Endothelial cell of umbilical vein (primary cell): ENCODE measurements at regions not wholly inside any gene's neighbourhood (a gene's known extent, or its start where the extent isn't known, plus 50 kb on each side); places are given as distances from the start of the nearest gene placed in this dataset.

ENCODE experiments used
- BruUV-seq: library from RNA; stranded (reverse); fragments of 400-500 nt; replicated peaks from 2 replicates; lab custom pipeline; 2021; lab: Mats Ljungman, UMichigan
- CTCF ChIA-PET: fragments of 300-600, 350-600 bp; sonication (Branson Sonifier 250); formaldehyde crosslinking; loops from one replicate; lab custom pipeline; 2021; ENCODE audit warnings: antibody characterized with exemption, inconsistent platforms; lab: Charles Lee
- POLR2A ChIA-PET: fragments of 300-600, 350-600 bp; sonication (Branson Sonifier 250); formaldehyde crosslinking; loops from one replicate; lab custom pipeline; 2021; ENCODE audit warnings: antibody characterized with exemption, inconsistent platforms; lab: Charles Lee
- DNase-seq: peaks from one replicate; pipeline ENCODE4 v3.0.0-alpha.2; 2011; ENCODE audit warnings: low read depth, low spot score
- FAIRE-seq: peaks from 2 replicates; lab custom pipeline; 2011; peaks lifted over from hg19 to GRCh38; lab: Jason Lieb, UNC
- H2AFZ ChIP-seq: 2 replicates; pipeline ENCODE4 v1.6.0; 2012; ENCODE audit warnings: low read depth, low read length, control low read depth, inconsistent platforms
- H3K27ac ChIP-seq: 2 replicates; pipeline ENCODE4 v1.5.1; 2011; ENCODE audit warnings: low read depth, mild to moderate bottlenecking, control low read depth, low read length, moderate library complexity; ENCODE audit not compliant: insufficient read depth
- H3K27me3 ChIP-seq, 2 experiments: 2 replicates each; pipeline versions ENCODE4 v1.6.0 to v1.6.1; 2011; ENCODE audit warnings: low read length in 2 of 2, mixed read lengths in 1 of 2; ENCODE audit not compliant: control insufficient read depth in 2 of 2, insufficient read depth in 2 of 2
- H3K36me3 ChIP-seq, 2 experiments: 2 replicates in 1 of 2; 3 replicates in 1 of 2; pipeline ENCODE4 v1.5.1; 2011; ENCODE audit warnings: low read length in 2 of 2, mild to moderate bottlenecking in 1 of 2, moderate library complexity in 1 of 2; ENCODE audit not compliant: control insufficient read depth in 2 of 2, insufficient read depth in 2 of 2; ENCODE audit errors: extremely low read depth in 1 of 2
- H3K4me1 ChIP-seq: 3 replicates; pipeline ENCODE4 v1.5.1; 2011; ENCODE audit warnings: mild to moderate bottlenecking, low read length; ENCODE audit not compliant: control insufficient read depth, insufficient read depth; ENCODE audit errors: extremely low read depth
- H3K4me2 ChIP-seq: 2 replicates; pipeline ENCODE4 v1.6.1; 2011; ENCODE audit warnings: low read length, control low read depth, mixed read lengths; ENCODE audit not compliant: insufficient read depth
- H3K4me3 ChIP-seq, 3 experiments: fragments of 200-600 bp in 1 of 3; sonication (generic), shearing (Covaris generic) in 1 of 3; replicated peaks in 1 of 3; 2 replicates each; pipeline ENCODE4 v1.5.1; 2011 to 2016; ENCODE audit warnings: control low read depth in 3 of 3, low read length in 3 of 3, mild to moderate bottlenecking in 2 of 3, inconsistent platforms in 1 of 3, low read depth in 1 of 3, moderate library complexity in 1 of 3; ENCODE audit not compliant: insufficient read depth in 1 of 3
- H3K79me2 ChIP-seq: 2 replicates; pipeline ENCODE4 v1.6.0; 2012; ENCODE audit warnings: low read length, inconsistent platforms; ENCODE audit not compliant: control insufficient read depth, insufficient read depth
- H3K9ac ChIP-seq: replicated peaks from 2 replicates; pipeline ENCODE3; 2011; ENCODE audit warnings: low read length, control low read depth; ENCODE audit not compliant: insufficient read depth; ENCODE audit errors: extremely low read depth
- H3K9me1 ChIP-seq: replicated peaks from 3 replicates; pipeline ENCODE4 v1.6.0; 2011; ENCODE audit warnings: mild to moderate bottlenecking, low read length; ENCODE audit not compliant: control insufficient read depth, insufficient read depth; ENCODE audit errors: extremely low read depth
- H3K9me3 ChIP-seq: replicated peaks from 2 replicates; pipeline ENCODE4 v1.5.1; 2012; ENCODE audit warnings: low read length, inconsistent platforms; ENCODE audit not compliant: control insufficient read depth, insufficient read depth
- H4K20me1 ChIP-seq: replicated peaks from 2 replicates; pipeline ENCODE3; 2011; ENCODE audit warnings: mild to moderate bottlenecking, low read length; ENCODE audit not compliant: control insufficient read depth, insufficient read depth; ENCODE audit errors: extremely low read depth
- CTCF ChIP-seq, 2 donors: IDR thresholded peaks; 1 replicate in 1 of 2; 2 replicates in 1 of 2; pipeline ENCODE4 v1.5.1; 2011; ENCODE audit warnings: low read length in 2 of 2, mild to moderate bottlenecking in 2 of 2, moderate library complexity in 2 of 2, control low read depth in 1 of 2, inconsistent platforms in 1 of 2, low read depth in 1 of 2; ENCODE audit not compliant: insufficient read depth in 1 of 2; ENCODE audit errors: extremely low read depth in 1 of 2
- EZH2 ChIP-seq: IDR thresholded peaks from 2 replicates; pipeline ENCODE4 v1.6.1; 2012; ENCODE audit warnings: borderline replicate concordance, low read depth, mild to moderate bottlenecking, moderate library complexity, low read length, inconsistent platforms; ENCODE audit not compliant: severe bottlenecking
- FOS ChIP-seq: IDR thresholded peaks from 2 replicates; pipeline ENCODE4 v1.6.1; 2011; ENCODE audit warnings: mild to moderate bottlenecking, low read length, moderate library complexity, borderline replicate concordance; ENCODE audit not compliant: insufficient read depth
- GATA2 ChIP-seq: IDR thresholded peaks from 2 replicates; pipeline ENCODE4 v1.7.0; 2011; ENCODE audit warnings: low read depth, mild to moderate bottlenecking, moderate library complexity, mixed read lengths, low read length; ENCODE audit not compliant: insufficient read length, insufficient read depth
- JUN ChIP-seq: IDR thresholded peaks from 2 replicates; pipeline ENCODE4 v1.6.1; 2011; ENCODE audit warnings: borderline replicate concordance, low read depth; ENCODE audit not compliant: insufficient read length, insufficient read depth
- MYC ChIP-seq: IDR thresholded peaks from one replicate; pipeline ENCODE4 v1.6.1; 2011; ENCODE audit warnings: mild to moderate bottlenecking, low read depth, low read length
- POLR2A ChIP-seq: IDR thresholded peaks from 2 replicates; pipeline ENCODE4 v1.6.1; 2012; ENCODE audit warnings: low read depth, mild to moderate bottlenecking, control low read depth, low read length
- POLR2AphosphoS5 ChIP-seq: IDR thresholded peaks from 2 replicates; pipeline ENCODE4 v1.6.1; 2012; ENCODE audit warnings: low read depth, mild to moderate bottlenecking, control low read depth, low read length, moderate library complexity; ENCODE audit not compliant: insufficient read depth
- dilution Hi-C: fragments of 300-500 bp; cut with MboI; formaldehyde crosslinking; loops from one replicate; pipeline ENCODE4 v1.15.0; 2019; ENCODE audit warnings: low sequenced_read_pairs; ENCODE audit not compliant: extremely low pct_ligation_motif_present
- intact Hi-C: fragments of 100-400 bp; cut with micrococcal nuclease; formaldehyde crosslinking; loops from one replicate; pipeline ENCODE4 v1.10.0; 2022
- TF ChIP-seq, protein P1 (sequence below): IDR thresholded peaks from 2 replicates; pipeline ENCODE4 v1.6.1; 2011; ENCODE audit not compliant: insufficient read depth, insufficient read length

- H2AFZ ChIP-seq: no peak overlapping the region
- no peaks in the 10 kb centered on the region for H3K9me1 ChIP-seq
- H3K4me1 ChIP-seq: no peaks in the 10 kb centered on the region
- intact Hi-C loops (no loop called here), dilution Hi-C loops (no loop called here)
- POLR2A ChIA-PET: no interaction called here
- DNase-seq (no peak), FAIRE-seq (no peak)
- no peak overlapping the region for H3K9ac ChIP-seq
- H3K27ac ChIP-seq: no peak overlapping the region
- no peaks in the 10 kb centered on the region for H4K20me1 ChIP-seq
- TF ChIP-seq, protein P1, sequence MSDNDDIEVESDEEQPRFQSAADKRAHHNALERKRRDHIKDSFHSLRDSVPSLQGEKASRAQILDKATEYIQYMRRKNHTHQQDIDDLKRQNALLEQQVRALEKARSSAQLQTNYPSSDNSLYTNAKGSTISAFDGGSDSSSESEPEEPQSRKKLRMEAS: no peak
- TF ChIP-seq POLR2AphosphoS5: no peak
- no peak for TF ChIP-seq POLR2A
- TF ChIP-seq FOS: no peak
- TF ChIP-seq MYC: no peak
- TF ChIP-seq CTCF (IDR thresholded peaks at IDR 0.05; ENCODE audit: extremely low read depth in 1 of 2, insufficient read depth in 1 of 2, low read depth in 1 of 2, low read length in 2 of 2): no peak
- TF ChIP-seq EZH2: no peak
- TF ChIP-seq JUN: no peak
- no peak for TF ChIP-seq GATA2
- no TSS peak for BruUV-seq
- no peaks in the 10 kb centered on the region for H3K9me3 ChIP-seq
- CTCF ChIA-PET: interaction anchor here (0.5 to 11.4 kb wide), 4 partner anchors 81 to 674 kb away, joined by 3 to 447 read pairs (median 24); no protein-coding TSS in a partner anchor
- peaks cover 7 to 8% of the 10 kb centered on the region in 2 experiments for H3K27me3 ChIP-seq
- no peaks in the 10 kb centered on the region for H3K36me3 ChIP-seq
- H3K79me2 ChIP-seq: no peaks in the 10 kb centered on the region
- no peak overlapping the region for H3K4me3 ChIP-seq
- no peak overlapping the region for H3K4me2 ChIP-seq
Observed at GRCh38 chr4:147017081-147017480, 71.4 kb upstream of the TTC29 start.
